GM18868 (cell line): ENCODE measurements at regions not wholly inside any gene's neighbourhood (a gene's known extent, or its start where the extent isn't known, plus 50 kb on each side); places are given as distances from the start of the nearest gene placed in this dataset.

Experiments used
- ATAC-seq: cut with Tn5 transposase; IDR thresholded peaks from one replicate; pipeline ENCODE4 v1.9.1; 2021; ENCODE audit warnings: mild to moderate bottlenecking, moderate library complexity; ENCODE audit not compliant: unreplicated experiment

GRCh38 chr17:34099859-34100515, 155.1 kb upstream of the CCL2 start:
- no peak for ATAC-seq

- ATAC-seq: no peak
Measured at GRCh38 chr17:34107019-34107418, 148.1 kb upstream of the CCL2 start.

- ATAC-seq: no peak
Measured at GRCh38 chr17:34110315-34110714, 144.8 kb upstream of the CCL2 start.

GRCh38 chr17:34113089-34113488, 142.0 kb upstream of the CCL2 start:
- no peak for ATAC-seq

DNA sequence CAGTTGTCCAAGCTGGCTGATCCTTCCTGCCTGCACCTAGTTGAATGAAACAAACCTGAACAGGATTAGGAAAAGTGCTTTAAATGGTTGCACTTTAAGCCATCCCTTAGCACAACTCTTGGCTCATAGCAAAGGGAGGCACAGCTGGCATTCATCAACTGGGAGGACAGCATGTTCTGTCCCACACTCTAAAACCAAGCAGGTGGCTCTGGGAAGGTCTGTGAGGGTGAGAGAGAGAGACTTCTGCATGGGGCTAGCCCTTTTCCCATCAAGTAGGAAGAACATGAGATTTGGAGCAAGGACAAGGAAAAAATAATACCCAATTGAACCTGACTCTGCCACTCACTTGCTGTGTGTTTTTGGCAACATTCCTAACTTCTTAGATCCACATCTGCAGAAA, 140.9 kb upstream of the CCL2 start:
- ATAC-seq: no peak

GRCh38 chr17:34116306-34116705, 138.8 kb upstream of the CCL2 start:
- no peak for ATAC-seq

- ATAC-seq: no peak
Measured at GRCh38 chr17:34117332-34117731, 137.8 kb upstream of the CCL2 start.

DNA sequence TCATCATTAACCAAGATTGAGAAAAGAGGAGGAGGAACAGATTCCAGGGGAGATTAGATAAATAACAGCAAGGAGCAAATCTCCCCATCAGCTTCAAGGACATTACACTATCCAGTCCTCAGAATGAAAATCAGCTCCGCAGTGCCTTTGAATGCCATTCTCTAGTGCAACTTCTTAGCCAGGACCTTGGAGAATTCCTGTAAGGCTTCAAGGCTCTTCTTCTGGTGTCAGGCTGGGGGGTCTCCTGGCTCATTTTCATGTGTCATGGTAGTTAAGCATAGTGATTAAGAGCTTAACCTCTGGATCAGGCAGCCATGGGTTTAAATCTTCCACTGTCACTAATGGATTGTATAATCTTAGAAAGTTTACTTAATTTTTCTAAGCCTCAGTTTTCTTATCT, 137.3 kb upstream of the CCL2 start:
- no peak for ATAC-seq

GRCh38 chr17:34118564-34118963, 136.5 kb upstream of the CCL2 start:
- no peak for ATAC-seq

GRCh38 chr17:34121311-34121710, 133.8 kb upstream of the CCL2 start:
- no peak for ATAC-seq

DNA sequence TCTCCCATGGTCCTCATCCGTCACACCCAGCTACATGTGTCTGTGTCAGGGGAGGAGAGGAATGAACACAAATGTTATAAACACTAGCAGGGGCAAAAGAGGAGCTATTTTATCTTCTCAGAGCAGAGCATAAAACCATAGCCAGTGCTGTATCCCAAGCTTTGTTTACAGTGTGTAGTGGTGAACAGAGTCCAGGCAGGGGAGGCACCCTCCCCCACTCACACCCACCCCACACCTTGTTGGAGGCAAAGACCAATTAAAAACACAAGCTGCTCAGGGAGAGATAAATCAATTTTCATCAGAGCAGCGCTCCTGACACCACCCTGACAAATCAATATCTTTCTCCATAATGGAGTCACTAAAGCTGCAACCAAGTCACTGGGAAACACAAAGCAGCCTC, 132.6 kb upstream of the CCL2 start:
- ATAC-seq: no peak

DNA sequence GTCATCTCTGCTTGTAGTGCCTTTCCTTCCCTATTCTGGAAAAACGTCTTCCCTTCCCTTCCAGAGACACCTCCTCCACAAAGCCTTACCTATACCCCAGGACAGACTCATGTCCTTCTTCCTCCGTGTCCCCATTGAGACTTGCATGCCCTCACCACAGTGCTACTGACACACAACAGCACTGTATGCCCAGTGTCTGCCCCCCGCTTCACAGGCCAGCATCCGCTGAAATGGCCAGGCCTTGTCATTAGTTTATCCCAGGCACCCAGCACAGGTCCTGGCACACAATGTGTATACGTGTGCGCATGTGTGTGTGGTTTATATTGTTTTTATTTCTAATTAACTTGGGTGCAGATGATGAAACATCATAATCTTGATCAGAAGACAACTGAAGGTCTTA, 130.1 kb upstream of the CCL2 start:
- ATAC-seq: no peak

- ATAC-seq: no peak
Measured at GRCh38 chr17:34125921-34126320, 129.2 kb upstream of the CCL2 start.

- no peak for ATAC-seq
Measured at GRCh38 chr17:34126496-34126895, 128.6 kb upstream of the CCL2 start.

DNA sequence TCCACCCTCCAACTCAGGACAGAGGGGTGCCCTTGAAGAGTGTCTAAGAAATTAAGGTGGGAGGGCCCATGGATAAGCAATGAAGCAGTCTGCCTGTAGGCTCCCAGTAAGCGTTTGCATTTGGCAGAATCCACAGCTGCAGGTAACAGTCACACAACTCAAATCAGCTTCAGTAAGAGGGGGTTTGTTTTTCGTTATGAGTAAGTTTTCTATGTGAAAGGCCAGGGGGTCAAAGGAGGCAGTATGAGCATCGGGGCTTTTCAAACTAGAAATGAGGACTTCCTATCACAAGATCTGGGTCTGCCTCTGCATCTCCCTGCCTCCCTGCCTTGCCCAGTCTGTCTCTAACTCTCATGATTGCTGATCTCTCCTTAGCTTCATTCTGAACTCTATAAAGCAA, 128.1 kb upstream of the CCL2 start:
- ATAC-seq: no peak

DNA sequence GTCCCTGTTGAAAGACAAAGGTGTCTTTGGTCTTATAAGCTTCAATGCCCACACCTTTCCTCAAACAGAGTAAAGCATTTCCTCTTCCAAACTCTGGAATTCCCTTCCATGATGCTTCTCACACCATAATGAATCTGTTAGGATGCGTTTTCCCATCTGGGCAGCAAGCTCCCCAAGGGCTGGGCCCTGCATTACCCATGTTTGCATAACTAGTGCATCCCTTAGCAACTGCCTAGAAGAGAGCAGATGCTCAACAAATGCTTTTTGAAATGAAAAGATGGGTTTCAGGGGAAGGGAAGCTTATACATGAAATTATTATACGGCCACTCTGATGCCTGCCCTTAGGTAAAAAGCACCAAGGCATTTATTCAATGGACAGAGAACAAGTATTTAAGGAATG, 124.5 kb upstream of the CCL2 start:
- ATAC-seq: no peak

DNA sequence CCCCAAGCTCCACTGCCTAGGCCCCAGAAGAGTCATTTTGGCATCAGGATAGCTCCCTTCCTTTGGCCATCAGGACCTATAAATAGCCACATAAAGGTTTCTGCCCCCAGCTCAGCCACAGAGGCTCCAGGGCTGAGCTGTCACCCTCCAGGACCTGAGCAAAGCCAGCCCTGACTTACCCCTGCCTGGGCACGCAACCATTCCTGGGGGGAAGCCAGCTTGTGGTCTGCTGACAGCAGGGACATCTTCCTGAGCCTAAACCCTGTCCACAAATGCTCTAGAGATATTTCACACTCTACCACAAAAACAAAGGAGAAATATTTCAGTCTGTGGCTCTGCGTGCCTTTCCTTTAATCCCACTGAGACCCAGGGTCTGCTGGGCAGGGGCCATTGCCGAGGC, 123.7 kb upstream of the CCL2 start:
- no peak for ATAC-seq

GRCh38 chr17:34133350-34133749, 121.7 kb upstream of the CCL2 start:
- ATAC-seq: no peak

DNA sequence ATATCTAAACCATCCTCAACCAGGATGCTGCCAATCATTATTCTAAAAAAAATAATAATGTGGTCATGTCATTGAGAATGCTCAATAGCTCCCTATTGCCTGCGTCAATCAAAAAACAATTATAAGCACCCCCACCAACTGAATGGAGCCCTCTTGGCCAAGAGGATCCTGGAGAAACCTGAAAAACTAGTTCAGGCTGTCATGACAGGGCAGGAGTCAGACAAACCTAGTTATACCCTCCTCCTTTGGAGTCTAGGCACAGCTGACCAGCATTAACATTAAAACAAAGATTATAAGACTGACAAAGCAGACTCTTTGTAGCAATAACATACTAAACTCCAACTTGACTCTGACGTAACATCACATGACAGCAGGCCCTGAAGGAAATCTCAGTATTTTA, 119.2 kb upstream of the CCL2 start:
- no peak for ATAC-seq

DNA sequence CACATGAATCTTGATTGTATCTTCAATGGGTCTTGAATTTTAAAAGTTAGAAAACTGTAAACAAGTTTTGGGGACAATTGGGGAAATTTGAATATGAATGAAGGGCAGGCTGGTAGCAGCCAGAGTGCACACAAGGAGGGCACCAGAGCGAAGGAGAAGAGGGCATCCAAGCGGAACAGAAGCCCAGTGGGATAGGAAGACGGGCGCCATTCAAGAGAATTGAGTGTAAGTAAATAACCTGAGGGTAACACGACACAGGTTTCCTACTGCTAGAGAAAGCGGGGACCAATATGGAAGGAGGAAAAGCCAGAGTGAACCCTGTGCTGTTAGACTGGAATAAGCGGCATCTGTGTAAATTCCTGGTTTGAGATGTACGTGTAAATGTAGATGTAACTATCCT, 115.1 kb upstream of the CCL2 start:
- ATAC-seq: no peak

- no peak for ATAC-seq
Measured at GRCh38 chr17:34141590-34141989, 113.5 kb upstream of the CCL2 start.

- no peak for ATAC-seq
Measured at GRCh38 chr17:34143430-34143829, 111.7 kb upstream of the CCL2 start.

- peak; percentile 42 for ATAC-seq
Measured at GRCh38 chr17:34146440-34147043, 108.5 kb upstream of the CCL2 start.
